Neural crest cell (in vitro differentiated cells): ENCODE measurements at regions not wholly inside any gene's neighbourhood (a gene's known extent, or its start where the extent isn't known, plus 50 kb on each side); places are given as distances from the start of the nearest gene placed in this dataset.

ENCODE experiments used
- DNase-seq: peaks from one replicate; pipeline ENCODE4 v3.0.0; 2021; ENCODE audit warnings: low read depth, mixed read lengths, low spot score
- H3K27ac Mint-ChIP-seq: one replicate; pipeline ENCODE4 v1.8.0; 2021; ENCODE audit warnings: mild to moderate bottlenecking, mixed read lengths; ENCODE audit not compliant: unreplicated experiment
- H3K27me3 Mint-ChIP-seq: 2 replicates; pipeline ENCODE4 v1.8.0; 2021; ENCODE audit warnings: low read depth, mild to moderate bottlenecking, mixed read lengths
- H3K36me3 Mint-ChIP-seq: 2 replicates; pipeline ENCODE4 v1.8.0; 2021; ENCODE audit warnings: low read depth, mild to moderate bottlenecking, mixed read lengths
- H3K4me1 Mint-ChIP-seq: 2 replicates; pipeline ENCODE4 v1.8.0; 2021; ENCODE audit warnings: mixed read lengths
- H3K4me3 Mint-ChIP-seq: one replicate; pipeline ENCODE4 v1.8.0; 2021; ENCODE audit warnings: mild to moderate bottlenecking, mixed read lengths
- H3K9me3 Mint-ChIP-seq: 2 replicates; pipeline ENCODE4 v1.8.0; 2021; ENCODE audit warnings: mixed read lengths
- CTCF ChIP-seq: fragments of 200-600 bp; sonication (generic); conservative IDR thresholded peaks from 2 replicates; pipeline ENCODE4 v1.5.0; 2021; ENCODE audit warnings: antibody characterized with exemption, mild to moderate bottlenecking

GRCh38 chr2:52542297-52542696 lies 1225.3 kb upstream of the CHAC2 start:
- H3K4me1 Mint-ChIP-seq: no peaks in the 10 kb centered on the region
- H3K4me3 Mint-ChIP-seq: no peak overlapping the region

GRCh38 chr2:52539026-52539970 lies 1228.3 kb upstream of the CHAC2 start:
- H3K36me3 Mint-ChIP-seq: no peaks in the 10 kb centered on the region
- no peak for DNase-seq
- no peak for TF ChIP-seq CTCF
- H3K27me3 Mint-ChIP-seq: no peaks in the 10 kb centered on the region
- no peak overlapping the region for H3K4me3 Mint-ChIP-seq
- H3K9me3 Mint-ChIP-seq: no peaks in the 10 kb centered on the region
- H3K27ac Mint-ChIP-seq: no peak overlapping the region
- no peaks in the 10 kb centered on the region for H3K4me1 Mint-ChIP-seq

More at GRCh38 chr2:52542297-52542696, 1225.3 kb upstream of the CHAC2 start:
- Mint-ChIP-seq H3K36me3 (no peaks in the 10 kb centered on the region), H3K27me3 (no peaks in the 10 kb centered on the region), H3K27ac (no peak overlapping the region), H3K9me3 (no peaks in the 10 kb centered on the region)
- no peak for DNase-seq
- no peak for TF ChIP-seq CTCF

GRCh38 chr2:52537588-52537987 lies 1230.0 kb upstream of the CHAC2 start:
- H3K27ac Mint-ChIP-seq: no peak overlapping the region
- no peaks in the 10 kb centered on the region for H3K27me3 Mint-ChIP-seq
- no peak overlapping the region for H3K4me3 Mint-ChIP-seq
- no peak for TF ChIP-seq CTCF
- DNase-seq: no peak
- H3K4me1 Mint-ChIP-seq: no peaks in the 10 kb centered on the region
- no peaks in the 10 kb centered on the region for H3K36me3 Mint-ChIP-seq
- H3K9me3 Mint-ChIP-seq: no peaks in the 10 kb centered on the region

GRCh38 chr2:52536929-52537460 lies 1230.6 kb upstream of the CHAC2 start:
- Mint-ChIP-seq H3K9me3 (no peaks in the 10 kb centered on the region), H3K4me3 (no peak overlapping the region), H3K27me3 (no peaks in the 10 kb centered on the region), H3K27ac (no peak overlapping the region), H3K36me3 (no peaks in the 10 kb centered on the region), H3K4me1 (no peaks in the 10 kb centered on the region)
- TF ChIP-seq CTCF: no peak
- DNase-seq: no peak

GRCh38 chr2:52532956-52533355 lies 1234.6 kb upstream of the CHAC2 start:
- no peak overlapping the region for H3K27ac Mint-ChIP-seq
- no peaks in the 10 kb centered on the region for H3K36me3 Mint-ChIP-seq
- H3K27me3 Mint-ChIP-seq: no peaks in the 10 kb centered on the region
- no peaks in the 10 kb centered on the region for H3K4me1 Mint-ChIP-seq
- no peak for TF ChIP-seq CTCF
- no peak overlapping the region for H3K4me3 Mint-ChIP-seq
- no peaks in the 10 kb centered on the region for H3K9me3 Mint-ChIP-seq
- no peak for DNase-seq
